ENCODE measurements at regions not wholly inside any gene's neighbourhood (a gene's known extent, or its start where the extent isn't known, plus 50 kb on each side); places are given as distances from the start of the nearest gene placed in this dataset.

DNA sequence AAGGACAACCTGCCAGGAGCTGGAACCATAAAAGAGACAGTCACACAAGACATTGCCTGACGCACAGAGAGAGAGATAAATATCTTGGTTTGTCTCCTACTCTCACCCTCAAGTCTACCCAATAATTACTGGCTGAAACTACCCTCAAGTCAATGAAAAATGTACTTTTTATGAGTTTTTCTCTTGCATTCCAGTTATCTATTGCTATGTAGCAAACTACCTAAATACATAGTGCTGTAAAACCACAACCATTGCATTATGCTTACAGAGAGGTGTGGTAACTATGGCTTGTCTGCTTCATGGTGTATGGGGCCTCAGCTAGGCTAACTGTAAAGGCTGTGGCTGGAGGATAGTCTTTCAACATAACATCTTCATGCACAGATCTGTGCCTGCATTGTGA lies 247.8 kb downstream of the HAO1 start:
- DNase-seq (no peak), ATAC-seq (no peak)
- TF ChIP-seq, protein P1, sequence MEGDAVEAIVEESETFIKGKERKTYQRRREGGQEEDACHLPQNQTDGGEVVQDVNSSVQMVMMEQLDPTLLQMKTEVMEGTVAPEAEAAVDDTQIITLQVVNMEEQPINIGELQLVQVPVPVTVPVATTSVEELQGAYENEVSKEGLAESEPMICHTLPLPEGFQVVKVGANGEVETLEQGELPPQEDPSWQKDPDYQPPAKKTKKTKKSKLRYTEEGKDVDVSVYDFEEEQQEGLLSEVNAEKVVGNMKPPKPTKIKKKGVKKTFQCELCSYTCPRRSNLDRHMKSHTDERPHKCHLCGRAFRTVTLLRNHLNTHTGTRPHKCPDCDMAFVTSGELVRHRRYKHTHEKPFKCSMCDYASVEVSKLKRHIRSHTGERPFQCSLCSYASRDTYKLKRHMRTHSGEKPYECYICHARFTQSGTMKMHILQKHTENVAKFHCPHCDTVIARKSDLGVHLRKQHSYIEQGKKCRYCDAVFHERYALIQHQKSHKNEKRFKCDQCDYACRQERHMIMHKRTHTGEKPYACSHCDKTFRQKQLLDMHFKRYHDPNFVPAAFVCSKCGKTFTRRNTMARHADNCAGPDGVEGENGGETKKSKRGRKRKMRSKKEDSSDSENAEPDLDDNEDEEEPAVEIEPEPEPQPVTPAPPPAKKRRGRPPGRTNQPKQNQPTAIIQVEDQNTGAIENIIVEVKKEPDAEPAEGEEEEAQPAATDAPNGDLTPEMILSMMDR (IDR thresholded peaks at IDR 0.05): no peak
- intact Hi-C loops (cut with DNase I): no loop called here
- H3K4me3 ChIP-seq: no peak overlapping the region
- H3K9me3 ChIP-seq: no peaks in the 10 kb centered on the region
- no peaks in the 10 kb centered on the region for H3K36me3 ChIP-seq
- H3K27me3 ChIP-seq: no peaks in the 10 kb centered on the region
- H3K4me1 ChIP-seq: no peaks in the 10 kb centered on the region
- no peak overlapping the region for H3K27ac ChIP-seq

GRCh38 chr20:7693761-7694160 lies 246.5 kb downstream of the HAO1 start:
- no peaks in the 10 kb centered on the region for H3K4me1 ChIP-seq
- DNase-seq (no peak), ATAC-seq (no peak)
- H3K27ac ChIP-seq: no peak overlapping the region
- no peaks in the 10 kb centered on the region for H3K27me3 ChIP-seq
- intact Hi-C loops (cut with DNase I): no loop called here
- TF ChIP-seq, protein P1 (IDR thresholded peaks at IDR 0.05): no peak
- no peaks in the 10 kb centered on the region for H3K36me3 ChIP-seq
- no peaks in the 10 kb centered on the region for H3K9me3 ChIP-seq
- no peak overlapping the region for H3K4me3 ChIP-seq

GRCh38 chr20:7695051-7695495 lies 245.2 kb downstream of the HAO1 start:
- Histone ChIP-seq H3K27me3 (no peaks in the 10 kb centered on the region), H3K27ac (no peak overlapping the region), H3K4me1 (no peaks in the 10 kb centered on the region), H3K9me3 (no peaks in the 10 kb centered on the region), H3K36me3 (no peaks in the 10 kb centered on the region), H3K4me3 (no peak overlapping the region)
- TF ChIP-seq, protein P1 (IDR thresholded peaks at IDR 0.05): no peak
- intact Hi-C loops (cut with DNase I): no loop called here
- ATAC-seq: no peak
- DNase-seq: no peak

DNA sequence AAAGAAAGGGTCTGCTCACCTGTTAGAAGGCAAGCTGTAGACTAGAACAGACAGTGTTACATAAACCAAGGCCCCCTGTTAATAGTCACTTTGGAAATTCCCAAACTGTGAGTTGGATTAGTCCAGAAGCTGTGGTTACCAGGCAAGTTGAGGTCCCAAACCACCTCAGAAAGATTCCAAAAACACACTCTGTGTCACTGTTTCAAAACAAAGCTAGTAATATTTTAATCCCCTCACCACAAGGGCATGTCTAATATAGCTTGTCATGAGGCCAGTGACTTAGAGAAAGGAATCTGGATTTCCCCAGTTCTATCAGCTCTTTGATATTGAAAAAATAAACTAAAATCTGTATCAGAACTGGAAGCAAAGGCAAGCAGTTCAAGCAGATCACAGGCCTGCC lies 244.6 kb downstream of the HAO1 start:
- TF ChIP-seq, protein P1 (IDR thresholded peaks at IDR 0.05): no peak
- no peaks in the 10 kb centered on the region for H3K9me3 ChIP-seq
- intact Hi-C loops (cut with DNase I): no loop called here
- no peak for DNase-seq
- H3K36me3 ChIP-seq: no peaks in the 10 kb centered on the region
- no peak overlapping the region for H3K27ac ChIP-seq
- ATAC-seq: no peak
- no peak overlapping the region for H3K4me3 ChIP-seq
- no peaks in the 10 kb centered on the region for H3K27me3 ChIP-seq
- no peaks in the 10 kb centered on the region for H3K4me1 ChIP-seq

GRCh38 chr20:7696311-7696710 lies 243.9 kb downstream of the HAO1 start:
- intact Hi-C loops (cut with DNase I): no loop called here
- TF ChIP-seq, protein P1 (IDR thresholded peaks at IDR 0.05): no peak
- Histone ChIP-seq H3K36me3 (no peaks in the 10 kb centered on the region), H3K4me1 (no peaks in the 10 kb centered on the region), H3K27ac (no peak overlapping the region), H3K4me3 (no peak overlapping the region), H3K27me3 (no peaks in the 10 kb centered on the region), H3K9me3 (no peaks in the 10 kb centered on the region)
- ATAC-seq (no peak), DNase-seq (no peak)
